Stimulated activated CD8-positive, alpha-beta memory T cell treated with anti-CD3 and anti-CD28 coated beads, Interleukin-4, amount 100 ng/mL, for 1 hour (primary cell): ENCODE measurements at regions not wholly inside any gene's neighbourhood (a gene's known extent, or its start where the extent isn't known, plus 50 kb on each side); places are given as distances from the start of the nearest gene placed in this dataset.
"Not testable (repeated sequence)": the region's sequence is repeated elsewhere in the genome, so short reads cannot be mapped to it uniquely, and the experiment has no call there.

ENCODE experiments used
- DNase-seq, 2 donors: peaks; one replicate each; pipeline ENCODE4 v3.0.0-alpha.2; 2020; ENCODE audit warnings: low read depth in 2 of 2, low spot score in 1 of 2

GRCh38 chr17:5745111-5745813 is 161.0 kb upstream of the NLRP1 start:
- no peak for DNase-seq

DNA sequence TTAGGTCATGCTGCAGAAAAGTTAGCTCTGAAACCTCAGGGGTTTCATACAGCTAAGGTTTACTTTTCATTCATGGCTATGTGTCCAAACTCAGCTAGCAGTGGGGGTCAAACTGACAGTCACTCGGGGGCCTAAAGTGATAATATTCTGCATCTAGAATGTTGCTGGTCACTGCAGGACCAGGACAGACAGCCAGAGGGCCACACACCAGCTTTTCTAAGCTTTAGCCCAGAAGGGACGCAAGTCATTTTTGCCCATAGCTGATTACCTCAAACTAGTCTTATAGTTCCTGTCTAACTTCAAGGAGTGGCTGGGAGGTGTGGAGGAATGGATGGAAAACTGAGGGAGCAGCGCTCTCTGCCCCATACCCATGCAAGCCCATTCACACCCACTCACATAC is 163.0 kb upstream of the NLRP1 start:
- no peak for DNase-seq

DNA sequence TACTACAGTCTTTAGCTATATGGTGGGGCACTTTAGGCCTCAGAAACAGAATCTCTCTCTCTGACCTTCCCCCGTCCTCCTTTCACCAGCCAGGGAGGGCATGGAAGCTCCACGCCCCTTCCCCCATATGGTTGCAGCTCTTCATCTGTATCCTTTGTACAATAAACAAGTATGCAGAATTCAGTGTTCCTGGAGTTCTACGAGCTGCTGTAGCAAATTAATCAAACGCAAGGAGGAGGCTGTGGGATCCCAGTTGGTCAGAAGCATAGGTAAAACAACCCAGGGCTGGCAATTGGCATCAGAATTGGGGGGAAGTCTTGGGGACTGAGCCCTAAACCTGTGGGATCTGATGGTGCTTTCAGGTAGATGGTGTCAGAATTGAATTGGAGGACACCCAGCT is 163.7 kb upstream of the NLRP1 start:
- DNase-seq, result no peak

- no peak for DNase-seq
These were observed 169.1 kb upstream of the NLRP1 start for GRCh38 chr17:5753421-5753820.

DNA sequence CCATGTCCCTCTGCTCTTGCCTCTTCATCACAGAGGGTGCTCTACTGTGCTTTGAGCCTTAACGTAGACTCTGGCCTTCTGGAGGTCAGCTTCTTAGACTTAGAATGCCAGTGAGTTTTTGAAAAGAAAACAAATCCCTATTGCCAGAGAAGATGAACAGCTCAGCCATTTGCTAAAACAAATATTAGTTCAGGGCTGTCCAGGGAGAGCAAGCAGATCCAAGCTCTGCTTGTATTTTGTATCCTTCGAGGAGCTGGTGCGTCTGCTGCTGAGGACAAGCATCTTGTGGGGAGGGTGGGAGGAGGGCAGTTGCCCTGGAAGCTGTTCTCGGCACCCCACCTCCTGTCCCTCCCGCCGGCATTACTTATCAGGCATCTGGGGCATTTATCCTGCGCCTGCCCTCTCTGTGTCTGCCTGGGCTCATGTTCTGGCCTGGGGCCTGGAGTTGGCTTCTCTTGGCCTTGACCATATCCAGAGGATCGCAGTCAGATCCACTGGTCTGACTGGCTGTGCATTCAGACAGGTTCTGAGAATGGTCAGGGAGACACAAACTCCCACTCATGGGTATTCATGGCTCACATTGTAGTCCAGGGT is 173.1 kb upstream of the NLRP1 start:
- no peak for DNase-seq

DNA sequence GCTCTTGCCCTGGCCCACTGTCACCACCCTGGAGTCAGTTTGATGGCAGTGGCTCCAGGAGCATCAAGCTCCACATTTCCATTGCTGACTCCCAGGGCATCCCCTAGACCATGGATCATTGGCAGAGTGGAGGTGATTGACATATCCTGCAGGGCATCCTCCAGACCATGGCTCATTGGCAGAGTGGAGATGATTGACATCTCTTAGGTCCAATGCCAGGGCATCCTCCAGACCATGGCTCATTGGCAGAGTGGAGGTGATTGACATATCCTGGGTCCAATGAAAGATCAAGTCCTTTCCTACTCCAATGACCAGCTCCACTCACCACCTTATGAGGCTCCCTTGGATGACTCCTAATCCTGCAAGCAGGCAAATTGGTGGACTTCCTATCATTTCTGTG is 174.3 kb upstream of the NLRP1 start:
- no peak for DNase-seq

- DNase-seq, result no peak
These were observed 175.2 kb upstream of the NLRP1 start for GRCh38 chr17:5759501-5759925.

GRCh38 chr17:5762191-5762590 is 177.9 kb upstream of the NLRP1 start:
- no peak for DNase-seq

DNA sequence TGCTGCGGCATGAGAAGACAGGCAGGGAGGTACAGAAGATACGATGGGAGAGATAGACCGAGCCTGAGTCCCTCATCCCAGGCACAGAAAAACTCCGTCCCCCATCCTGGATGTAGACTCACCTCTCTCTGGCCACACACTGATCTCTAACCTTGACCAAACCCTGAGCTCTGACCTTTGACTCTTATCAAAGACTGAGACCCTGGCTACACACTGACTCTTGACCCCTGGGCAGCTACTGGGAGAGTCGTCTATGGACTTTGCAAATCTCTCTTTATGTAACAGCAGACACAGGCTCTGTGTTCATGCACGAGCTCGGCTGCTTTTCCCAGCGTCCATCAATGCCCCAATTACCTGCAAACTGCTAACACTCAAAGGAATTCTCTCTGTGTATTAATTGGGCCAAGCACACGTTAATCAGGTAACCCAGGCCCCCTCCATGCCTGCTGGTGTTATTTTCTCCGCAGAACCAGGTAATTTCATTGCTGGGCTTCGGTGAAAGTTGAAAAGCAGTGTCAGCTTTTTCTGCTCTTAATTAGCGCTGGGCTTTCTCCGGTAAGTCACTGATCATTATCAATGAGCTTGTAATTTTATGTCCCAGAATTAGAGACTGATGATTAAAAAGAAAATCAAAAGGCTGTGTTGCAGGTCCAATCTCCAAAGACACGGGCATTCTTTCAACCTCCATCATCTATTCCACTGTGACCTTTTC is 179.4 kb upstream of the NLRP1 start:
- DNase-seq, result no peak

DNA sequence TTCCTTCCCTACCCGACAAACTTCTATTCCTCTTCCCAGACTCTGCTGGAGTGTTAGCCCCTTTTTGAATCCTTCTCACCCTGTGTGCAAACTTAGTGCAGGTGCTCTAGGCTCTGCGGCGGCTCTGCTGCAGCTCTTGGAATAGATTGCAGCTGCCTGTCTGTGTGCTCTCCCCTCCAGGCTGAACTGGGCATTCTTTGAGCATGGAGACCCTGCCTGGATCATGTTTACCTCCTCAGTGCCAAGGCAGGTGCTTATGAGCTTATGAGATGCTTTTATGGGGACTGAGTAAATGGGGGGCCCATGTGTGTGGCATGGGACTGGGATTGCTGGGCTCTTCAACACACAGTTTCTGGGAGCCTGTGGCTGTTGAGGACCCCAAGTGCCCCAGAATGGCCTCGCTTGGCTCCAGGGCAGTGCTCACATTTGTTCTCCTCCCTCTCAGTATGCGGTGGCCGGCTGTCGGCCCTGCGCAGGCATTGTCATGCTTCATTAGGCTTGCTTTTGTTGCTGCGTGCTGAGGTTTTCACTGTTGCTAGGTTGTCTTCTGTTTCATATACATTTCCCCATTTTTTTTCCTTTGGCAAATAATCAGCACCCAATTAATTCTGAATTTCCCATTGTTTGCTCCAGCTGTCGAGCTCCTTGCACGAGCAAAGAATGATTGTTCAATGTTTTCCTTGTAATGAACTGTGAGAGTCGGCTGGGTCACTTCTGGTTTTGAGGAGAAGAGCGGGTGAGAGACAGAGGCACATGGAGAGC is 185.5 kb upstream of the NLRP1 start:
- DNase-seq, result no peak

DNA sequence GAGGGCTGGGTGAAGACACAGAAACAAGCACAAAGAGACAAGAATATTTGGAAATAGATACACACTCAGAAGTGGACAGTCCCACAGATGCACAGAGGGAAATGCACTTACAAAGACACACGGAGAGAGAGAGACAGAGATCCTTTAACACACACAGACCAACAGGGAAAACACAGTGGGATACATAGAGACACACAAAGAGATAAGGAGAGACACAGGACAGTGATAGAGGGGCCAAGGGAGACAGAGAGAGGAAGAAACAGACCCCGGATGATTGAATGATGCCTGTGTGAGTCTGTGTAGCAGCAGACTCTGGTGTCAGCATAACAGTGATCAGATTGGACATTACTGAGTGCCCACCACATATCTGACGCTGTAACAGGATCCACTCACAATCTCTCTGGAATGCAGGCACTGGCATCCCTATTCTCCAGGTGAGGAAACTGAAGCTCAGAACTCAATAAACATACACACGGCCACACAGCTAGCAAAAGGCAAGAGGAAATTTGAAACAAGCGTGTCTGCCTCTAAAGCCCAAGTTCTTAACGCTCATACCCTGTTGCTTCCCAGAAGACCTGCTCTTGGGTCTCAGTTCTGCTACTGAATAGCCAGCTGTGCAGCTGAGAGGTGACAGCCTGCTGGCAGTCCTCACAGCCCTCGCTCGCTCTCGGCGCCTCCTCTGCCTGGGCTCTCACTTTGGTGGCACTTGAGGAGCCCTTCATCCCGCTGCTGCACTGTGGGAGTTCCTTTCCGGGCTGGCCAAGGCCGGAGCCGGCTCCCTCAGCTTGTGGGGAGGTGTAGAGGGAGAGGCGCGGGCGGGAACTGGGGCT is 186.3 kb upstream of the NLRP1 start:
- DNase-seq, result no peak

- DNase-seq, result not testable (repeated sequence)
These were observed 186.9 kb upstream of the NLRP1 start for GRCh38 chr17:5771271-5771577.

- DNase-seq, result not testable (repeated sequence)
These were observed 187.7 kb upstream of the NLRP1 start for GRCh38 chr17:5772017-5772416.

DNA sequence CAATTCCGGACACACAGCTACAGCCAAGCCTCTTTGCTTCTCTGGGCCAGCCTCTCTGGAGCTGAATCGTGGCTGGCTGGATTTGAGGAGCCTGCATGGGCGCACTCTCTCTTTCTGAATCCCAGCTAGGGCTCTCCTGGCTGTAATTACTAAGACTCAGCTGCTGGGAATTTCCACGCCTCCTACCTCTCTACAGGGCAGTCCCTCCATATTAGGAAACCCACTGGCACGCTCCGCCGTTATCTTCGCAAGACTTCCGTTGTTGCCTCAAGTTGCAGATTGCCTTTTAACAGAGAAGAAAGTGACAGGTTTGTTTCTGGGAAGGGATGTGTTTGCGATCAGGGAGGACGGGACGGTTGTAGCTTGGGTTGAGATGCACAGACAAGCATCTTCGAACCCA is 188.4 kb upstream of the NLRP1 start:
- no peak for DNase-seq

- DNase-seq, result no peak
These were observed 189.6 kb upstream of the NLRP1 start for GRCh38 chr17:5773816-5774360.

- no peak for DNase-seq
These were observed 190.8 kb upstream of the NLRP1 start for GRCh38 chr17:5775098-5775497.

DNA sequence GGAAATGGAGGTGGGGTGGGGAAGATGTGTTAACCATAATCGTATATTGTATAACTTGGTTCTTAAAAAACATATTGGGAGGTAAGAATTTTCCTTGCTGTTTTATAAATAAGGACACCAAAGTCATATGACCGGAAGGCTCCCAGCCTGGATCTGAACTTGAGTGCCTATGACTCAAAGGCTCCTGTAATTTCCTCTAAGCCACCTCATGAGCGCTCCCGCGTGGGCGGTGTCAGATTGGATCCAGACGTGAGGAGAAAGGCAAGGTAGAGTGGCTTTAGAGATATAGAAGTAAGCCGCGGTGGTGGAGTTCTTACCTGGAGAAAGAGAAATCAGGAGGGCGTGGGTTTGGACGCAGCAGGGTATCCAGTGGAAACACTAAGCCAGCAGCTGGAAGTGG is 196.2 kb upstream of the NLRP1 start:
- no peak for DNase-seq

DNA sequence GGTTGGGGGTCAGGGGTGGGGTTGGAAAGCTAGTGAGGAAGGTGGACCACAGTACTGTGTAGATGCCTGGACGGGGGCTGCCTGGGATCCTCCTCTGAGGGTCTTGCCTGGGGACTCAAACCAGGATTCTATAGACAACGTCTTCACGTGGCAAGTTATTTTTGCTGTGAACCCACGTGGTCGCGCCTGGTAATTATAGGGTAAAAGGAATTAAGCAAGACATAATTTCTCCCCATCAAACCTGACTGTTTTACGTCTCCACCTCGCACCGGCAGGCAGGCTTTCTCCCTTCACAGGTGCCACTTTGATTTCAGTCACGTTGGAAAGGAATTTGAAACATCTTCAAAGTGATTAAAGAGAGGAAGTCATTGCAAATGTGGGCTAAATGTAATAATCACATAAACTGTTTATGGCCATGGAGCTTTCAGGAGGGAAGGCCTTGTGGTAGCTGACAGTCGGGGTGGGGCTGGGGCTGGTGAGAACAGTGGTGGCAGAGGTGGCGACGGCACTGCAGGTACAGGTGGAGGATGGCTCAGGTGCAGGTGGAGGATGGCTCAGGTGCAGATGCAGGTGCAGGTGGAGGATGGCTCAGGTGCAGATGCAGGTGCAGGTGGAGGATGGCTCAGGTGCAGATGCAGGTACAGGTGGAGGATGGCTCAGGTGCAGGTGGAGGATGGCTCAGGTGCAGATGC is 197.1 kb upstream of the NLRP1 start:
- DNase-seq, result no peak

GRCh38 chr17:5783269-5783668 is 199.0 kb upstream of the NLRP1 start:
- no peak for DNase-seq

GRCh38 chr17:5783851-5784250 is 199.5 kb upstream of the NLRP1 start:
- DNase-seq, result no peak
